ENCODE measurements at regions not wholly inside any gene's neighbourhood (a gene's known extent, or its start where the extent isn't known, plus 50 kb on each side); places are given as distances from the start of the nearest gene placed in this dataset.

- TF ChIP-seq ZBTB25 (CRISPR knock-in tag; IDR thresholded peaks at IDR 0.05) (peak; percentile 93), MEF2D (CRISPR knock-in tag; IDR thresholded peaks at IDR 0.05) (peak; percentile 55; the same call in 1 of the 2 replicates), ZC3H4 (CRISPR knock-in tag; IDR thresholded peaks at IDR 0.05; ENCODE audit: borderline replicate concordance) (no peak), ZNF816 (CRISPR knock-in tag; IDR thresholded peaks at IDR 0.05; ENCODE audit: borderline replicate concordance) (no peak), SIX4 (CRISPR knock-in tag; IDR thresholded peaks at IDR 0.05) (peak; percentile 99), ZKSCAN1 (IDR thresholded peaks at IDR 0.05; ENCODE audit: low read length) (no peak; the same call in 1 of the 2 replicates), ARNT2 (CRISPR knock-in tag; IDR thresholded peaks at IDR 0.05; ENCODE audit: low read depth) (0 out of 2 replicates have a peak, but pooled peaks have one; percentile 40), BRCA1 (CRISPR knock-in tag; IDR thresholded peaks at IDR 0.05) (no peak), FOXK1 (CRISPR knock-in tag; IDR thresholded peaks at IDR 0.05; ENCODE audit: borderline replicate concordance, low read depth) (peak; percentile 95; the same call in 1 of the 2 replicates), HNRNPUL1 (IDR thresholded peaks at IDR 0.05; ENCODE audit: low read depth, low read length) (0 out of 2 replicates have a peak, but pooled peaks have one; percentile 15), FOSL2 (CRISPR knock-in tag; IDR thresholded peaks at IDR 0.05) (peak; percentile 95), ZBTB7B (CRISPR knock-in tag; IDR thresholded peaks at IDR 0.05) (peak; percentile 42; the same call in 1 of the 2 replicates), FOXA3 (CRISPR knock-in tag; IDR thresholded peaks at IDR 0.05) (peak; percentile 95), HNF4A (CRISPR knock-in tag; IDR thresholded peaks at IDR 0.05) (peak; percentile 98), ZNF343 (CRISPR knock-in tag; IDR thresholded peaks at IDR 0.05) (no peak), ZSCAN21 (CRISPR knock-in tag; IDR thresholded peaks at IDR 0.05; ENCODE audit: borderline replicate concordance) (peak; percentile 49; the same call in 1 of the 2 replicates), IRF2 (CRISPR knock-in tag; IDR thresholded peaks at IDR 0.05) (peak; percentile 93), SAP130 (CRISPR knock-in tag; IDR thresholded peaks at IDR 0.05; ENCODE audit: low read depth) (peak; percentile 86), ZSCAN9 (CRISPR knock-in tag; IDR thresholded peaks at IDR 0.05; ENCODE audit: borderline replicate concordance) (peak; percentile 90), ZNF839 (CRISPR knock-in tag; IDR thresholded peaks at IDR 0.05; ENCODE audit: borderline replicate concordance) (no peak), THAP9 (CRISPR knock-in tag; IDR thresholded peaks at IDR 0.05; ENCODE audit: borderline replicate concordance) (no peak), KLF9 (CRISPR knock-in tag; IDR thresholded peaks at IDR 0.05; ENCODE audit: low read depth) (0 out of 2 replicates have a peak, but pooled peaks have one; percentile 54), MYC (CRISPR knock-in tag; IDR thresholded peaks at IDR 0.05; ENCODE audit: borderline replicate concordance) (no peak), ZNF670 (CRISPR knock-in tag; IDR thresholded peaks at IDR 0.05; ENCODE audit: borderline replicate concordance) (peak; percentile 73; the same call in 1 of the 2 replicates), FOXK2 (IDR thresholded peaks at IDR 0.05) (peak; percentile 81), ZNF24 (IDR thresholded peaks at IDR 0.05) (peak; percentile 75; the same call in 1 of the 2 replicates), ZNF205 (CRISPR knock-in tag; IDR thresholded peaks at IDR 0.05) (peak; percentile 86; the same call in 1 of the 2 replicates), NFATC3 (CRISPR knock-in tag; IDR thresholded peaks at IDR 0.05) (no peak), LCORL (IDR thresholded peaks at IDR 0.05) (peak; percentile 61; the same call in 1 of the 2 replicates), LCORL (CRISPR knock-in tag; IDR thresholded peaks at IDR 0.05) (peak; percentile 81)
These were observed 102.1 kb downstream of the KIF2B start (continued) for GRCh38 chr17:53924530-53925455.
